OCI-LY7 (cell line): ENCODE measurements at regions not wholly inside any gene's neighbourhood (a gene's known extent, or its start where the extent isn't known, plus 50 kb on each side); places are given as distances from the start of the nearest gene placed in this dataset.

ENCODE experiments used
- EZH2phosphoT487 ChIP-seq: fragments of 200-600 bp; sonication (generic); IDR thresholded peaks from 2 replicates; pipeline ENCODE4 v1.6.1; 2018; ENCODE audit warnings: low read depth, borderline replicate concordance, mild to moderate bottlenecking, mixed run types, antibody characterized with exemption, low read length, moderate library complexity, mixed read lengths
- TF ChIP-seq, protein P1 (sequence below): fragments of 200-600 bp; sonication (generic); conservative IDR thresholded peaks from 2 replicates; pipeline ENCODE4 v1.5.1; 2014; ENCODE audit warnings: mild to moderate bottlenecking, antibody characterized with exemption, low read length, moderate library complexity, mixed read lengths

DNA sequence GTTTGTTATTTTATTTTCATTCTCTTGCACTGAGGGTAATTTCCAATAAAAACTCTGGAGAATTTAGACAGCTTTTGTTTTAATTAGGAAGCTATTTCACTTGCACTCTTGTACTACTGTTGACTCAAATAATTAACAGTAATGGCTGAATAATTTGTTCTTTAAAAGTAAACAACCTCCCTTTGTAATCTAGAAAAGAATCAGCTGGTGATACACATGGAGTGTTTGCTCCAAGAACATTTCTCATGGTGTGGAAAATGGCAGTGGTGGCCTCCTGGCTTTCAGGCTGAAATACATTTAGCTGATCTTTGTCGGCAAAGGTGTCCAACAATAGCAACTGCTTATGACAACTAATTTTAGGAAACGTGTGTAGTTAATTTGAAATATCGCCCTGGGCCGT lies 129.4 kb downstream of the C9orf152 start:
- TF ChIP-seq, protein P1, sequence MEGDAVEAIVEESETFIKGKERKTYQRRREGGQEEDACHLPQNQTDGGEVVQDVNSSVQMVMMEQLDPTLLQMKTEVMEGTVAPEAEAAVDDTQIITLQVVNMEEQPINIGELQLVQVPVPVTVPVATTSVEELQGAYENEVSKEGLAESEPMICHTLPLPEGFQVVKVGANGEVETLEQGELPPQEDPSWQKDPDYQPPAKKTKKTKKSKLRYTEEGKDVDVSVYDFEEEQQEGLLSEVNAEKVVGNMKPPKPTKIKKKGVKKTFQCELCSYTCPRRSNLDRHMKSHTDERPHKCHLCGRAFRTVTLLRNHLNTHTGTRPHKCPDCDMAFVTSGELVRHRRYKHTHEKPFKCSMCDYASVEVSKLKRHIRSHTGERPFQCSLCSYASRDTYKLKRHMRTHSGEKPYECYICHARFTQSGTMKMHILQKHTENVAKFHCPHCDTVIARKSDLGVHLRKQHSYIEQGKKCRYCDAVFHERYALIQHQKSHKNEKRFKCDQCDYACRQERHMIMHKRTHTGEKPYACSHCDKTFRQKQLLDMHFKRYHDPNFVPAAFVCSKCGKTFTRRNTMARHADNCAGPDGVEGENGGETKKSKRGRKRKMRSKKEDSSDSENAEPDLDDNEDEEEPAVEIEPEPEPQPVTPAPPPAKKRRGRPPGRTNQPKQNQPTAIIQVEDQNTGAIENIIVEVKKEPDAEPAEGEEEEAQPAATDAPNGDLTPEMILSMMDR, result no peak
- TF ChIP-seq EZH2phosphoT487, result no peak
